ENCODE measurements at regions not wholly inside any gene's neighbourhood (a gene's known extent, or its start where the extent isn't known, plus 50 kb on each side); places are given as distances from the start of the nearest gene placed in this dataset.

- TF ChIP-seq GATA2 (IDR thresholded peaks at IDR 0.05; ENCODE audit: low read depth, low read length) (no peak), GATA3 (IDR thresholded peaks at IDR 0.05; ENCODE audit: low read depth, low read length) (no peak)
Measured at GRCh38 chr1:193553564-193553963, 367.2 kb upstream of the B3GALT2 start.
